ENCODE measurements at regions not wholly inside any gene's neighbourhood (a gene's known extent, or its start where the extent isn't known, plus 50 kb on each side); places are given as distances from the start of the nearest gene placed in this dataset.

DNA sequence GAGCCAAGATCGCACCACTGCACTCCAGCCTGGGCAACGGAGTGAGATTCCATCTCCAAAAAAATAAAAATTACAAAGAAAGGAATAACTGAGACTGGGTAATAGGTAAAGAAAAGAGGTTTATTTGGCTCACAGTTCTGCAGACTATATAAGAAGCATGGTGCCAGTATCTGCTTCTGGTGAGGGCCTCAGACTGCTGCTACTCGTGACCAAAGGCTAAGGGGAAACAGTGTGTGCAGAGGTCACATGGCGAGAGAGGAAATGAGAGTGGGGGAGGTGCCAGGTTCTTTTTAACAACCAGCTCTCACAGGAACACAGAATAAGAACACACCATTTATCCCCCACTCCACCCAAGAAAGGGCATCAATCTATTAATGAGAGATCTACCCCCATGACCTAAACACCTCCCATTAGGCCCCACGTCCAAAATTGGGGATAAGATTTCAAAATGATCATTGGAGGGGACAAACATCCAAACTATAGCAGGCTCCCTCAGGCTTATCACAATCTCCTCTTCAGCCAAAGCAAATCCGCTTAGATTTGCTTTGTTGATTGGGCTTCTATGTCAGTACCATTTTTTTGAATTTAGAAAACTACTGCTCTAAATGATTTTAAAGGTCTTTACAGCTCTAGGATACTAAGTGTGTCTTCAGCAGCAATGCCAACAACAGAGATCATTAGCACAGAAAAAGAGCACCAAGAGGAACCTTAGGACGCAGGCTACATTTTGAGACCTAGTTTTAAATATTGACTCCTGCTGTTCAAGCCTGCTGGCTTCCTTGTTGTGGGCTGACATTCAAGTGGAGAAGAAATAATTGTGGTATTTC, 84.2 kb upstream of the TBL1XR1 start (continued):
- no peak for TF ChIP-seq NFYC (CRISPR knock-in tag; IDR thresholded peaks at IDR 0.05)
- TF ChIP-seq, protein P1, sequence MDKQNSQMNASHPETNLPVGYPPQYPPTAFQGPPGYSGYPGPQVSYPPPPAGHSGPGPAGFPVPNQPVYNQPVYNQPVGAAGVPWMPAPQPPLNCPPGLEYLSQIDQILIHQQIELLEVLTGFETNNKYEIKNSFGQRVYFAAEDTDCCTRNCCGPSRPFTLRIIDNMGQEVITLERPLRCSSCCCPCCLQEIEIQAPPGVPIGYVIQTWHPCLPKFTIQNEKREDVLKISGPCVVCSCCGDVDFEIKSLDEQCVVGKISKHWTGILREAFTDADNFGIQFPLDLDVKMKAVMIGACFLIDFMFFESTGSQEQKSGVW (CRISPR knock-in tag; IDR thresholded peaks at IDR 0.05; ENCODE audit: borderline replicate concordance): no peak
- peak; percentile 9; the same call in 1 of the 2 replicates for TF ChIP-seq SALL1 (CRISPR knock-in tag; IDR thresholded peaks at IDR 0.05)
- TF ChIP-seq ZNF839 (CRISPR knock-in tag; IDR thresholded peaks at IDR 0.05; ENCODE audit: borderline replicate concordance): no peak
- TF ChIP-seq EP300 (IDR thresholded peaks at IDR 0.05; ENCODE audit: low read depth in 2 of 2, low read length in 2 of 2): no peak; a peak in 1 of 4 replicates
- TF ChIP-seq EP300 (CRISPR knock-in tag; IDR thresholded peaks at IDR 0.05; ENCODE audit: borderline replicate concordance): no peak
- TF ChIP-seq ZNF44 (CRISPR knock-in tag; IDR thresholded peaks at IDR 0.05): no peak
- TF ChIP-seq HNF4A (CRISPR knock-in tag; IDR thresholded peaks at IDR 0.05): 0 out of 2 replicates have a peak, but pooled peaks have one; percentile 27
- TF ChIP-seq ELF1 (CRISPR knock-in tag; IDR thresholded peaks at IDR 0.05): no peak
- no peak for TF ChIP-seq ZSCAN20 (CRISPR knock-in tag; IDR thresholded peaks at IDR 0.05; ENCODE audit: borderline replicate concordance)
- no peak for TF ChIP-seq KAT2B (IDR thresholded peaks at IDR 0.05; ENCODE audit: borderline replicate concordance, low read depth, low read length)
- TF ChIP-seq, protein P2, sequence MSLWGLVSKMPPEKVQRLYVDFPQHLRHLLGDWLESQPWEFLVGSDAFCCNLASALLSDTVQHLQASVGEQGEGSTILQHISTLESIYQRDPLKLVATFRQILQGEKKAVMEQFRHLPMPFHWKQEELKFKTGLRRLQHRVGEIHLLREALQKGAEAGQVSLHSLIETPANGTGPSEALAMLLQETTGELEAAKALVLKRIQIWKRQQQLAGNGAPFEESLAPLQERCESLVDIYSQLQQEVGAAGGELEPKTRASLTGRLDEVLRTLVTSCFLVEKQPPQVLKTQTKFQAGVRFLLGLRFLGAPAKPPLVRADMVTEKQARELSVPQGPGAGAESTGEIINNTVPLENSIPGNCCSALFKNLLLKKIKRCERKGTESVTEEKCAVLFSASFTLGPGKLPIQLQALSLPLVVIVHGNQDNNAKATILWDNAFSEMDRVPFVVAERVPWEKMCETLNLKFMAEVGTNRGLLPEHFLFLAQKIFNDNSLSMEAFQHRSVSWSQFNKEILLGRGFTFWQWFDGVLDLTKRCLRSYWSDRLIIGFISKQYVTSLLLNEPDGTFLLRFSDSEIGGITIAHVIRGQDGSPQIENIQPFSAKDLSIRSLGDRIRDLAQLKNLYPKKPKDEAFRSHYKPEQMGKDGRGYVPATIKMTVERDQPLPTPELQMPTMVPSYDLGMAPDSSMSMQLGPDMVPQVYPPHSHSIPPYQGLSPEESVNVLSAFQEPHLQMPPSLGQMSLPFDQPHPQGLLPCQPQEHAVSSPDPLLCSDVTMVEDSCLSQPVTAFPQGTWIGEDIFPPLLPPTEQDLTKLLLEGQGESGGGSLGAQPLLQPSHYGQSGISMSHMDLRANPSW (CRISPR knock-in tag; IDR thresholded peaks at IDR 0.05; ENCODE audit: borderline replicate concordance): no peak
- TF ChIP-seq FOXA3 (CRISPR knock-in tag; IDR thresholded peaks at IDR 0.05): no peak
- TF ChIP-seq, protein P3, sequence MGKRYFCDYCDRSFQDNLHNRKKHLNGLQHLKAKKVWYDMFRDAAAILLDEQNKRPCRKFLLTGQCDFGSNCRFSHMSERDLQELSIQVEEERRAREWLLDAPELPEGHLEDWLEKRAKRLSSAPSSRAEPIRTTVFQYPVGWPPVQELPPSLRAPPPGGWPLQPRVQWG (CRISPR knock-in tag; IDR thresholded peaks at IDR 0.05; ENCODE audit: borderline replicate concordance, low read depth): no peak
- TF ChIP-seq, protein P4, sequence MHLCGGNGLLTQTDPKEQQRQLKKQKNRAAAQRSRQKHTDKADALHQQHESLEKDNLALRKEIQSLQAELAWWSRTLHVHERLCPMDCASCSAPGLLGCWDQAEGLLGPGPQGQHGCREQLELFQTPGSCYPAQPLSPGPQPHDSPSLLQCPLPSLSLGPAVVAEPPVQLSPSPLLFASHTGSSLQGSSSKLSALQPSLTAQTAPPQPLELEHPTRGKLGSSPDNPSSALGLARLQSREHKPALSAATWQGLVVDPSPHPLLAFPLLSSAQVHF (CRISPR knock-in tag; IDR thresholded peaks at IDR 0.05): no peak
- TF ChIP-seq HES4 (CRISPR knock-in tag; IDR thresholded peaks at IDR 0.05; ENCODE audit: borderline replicate concordance): no peak
- no peak for TF ChIP-seq MLLT10 (CRISPR knock-in tag; IDR thresholded peaks at IDR 0.05)
- TF ChIP-seq, protein P5, sequence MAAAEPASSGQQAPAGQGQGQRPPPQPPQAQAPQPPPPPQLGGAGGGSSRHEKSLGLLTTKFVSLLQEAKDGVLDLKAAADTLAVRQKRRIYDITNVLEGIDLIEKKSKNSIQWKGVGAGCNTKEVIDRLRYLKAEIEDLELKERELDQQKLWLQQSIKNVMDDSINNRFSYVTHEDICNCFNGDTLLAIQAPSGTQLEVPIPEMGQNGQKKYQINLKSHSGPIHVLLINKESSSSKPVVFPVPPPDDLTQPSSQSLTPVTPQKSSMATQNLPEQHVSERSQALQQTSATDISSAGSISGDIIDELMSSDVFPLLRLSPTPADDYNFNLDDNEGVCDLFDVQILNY (CRISPR knock-in tag; conservative IDR thresholded peaks at IDR 0.05): no peak
- no peak for TF ChIP-seq GABPA (IDR thresholded peaks at IDR 0.05; ENCODE audit: low read depth, low read length)
- TF ChIP-seq GABPA (CRISPR knock-in tag; IDR thresholded peaks at IDR 0.05; ENCODE audit: low read depth): no peak
- no peak for TF ChIP-seq ZFY (CRISPR knock-in tag; IDR thresholded peaks at IDR 0.05)
- no peak for TF ChIP-seq RBAK (CRISPR knock-in tag; IDR thresholded peaks at IDR 0.05)
- TF ChIP-seq ASH2L (IDR thresholded peaks at IDR 0.05; ENCODE audit: insufficient read length, low read depth, low read length): no peak
- no peak for TF ChIP-seq CC2D1A (CRISPR knock-in tag; IDR thresholded peaks at IDR 0.05)
- no peak for TF ChIP-seq KAT8 (CRISPR knock-in tag; IDR thresholded peaks at IDR 0.05)
- TF ChIP-seq RARA (CRISPR knock-in tag; IDR thresholded peaks at IDR 0.05): peak; percentile 34; the same call in 1 of the 2 replicates
